GM13976 (cell line): ENCODE measurements at regions not wholly inside any gene's neighbourhood (a gene's known extent, or its start where the extent isn't known, plus 50 kb on each side); places are given as distances from the start of the nearest gene placed in this dataset.

Experiments
- DNase-seq: peaks from one replicate; pipeline ENCODE4 v3.0.0; 2012; ENCODE audit warnings: low spot score
- CTCF ChIP-seq: IDR thresholded peaks from 2 replicates; pipeline ENCODE4 v1.5.1; 2012; ENCODE audit warnings: borderline replicate concordance, mild to moderate bottlenecking; ENCODE audit not compliant: insufficient read depth; ENCODE audit errors: extremely low read depth, missing control alignments, control extremely low read depth
- in situ Hi-C: fragments of 300-500 bp; cut with MboI; formaldehyde crosslinking; loops from one replicate; pipeline ENCODE4 v1.12.0; 2022; ENCODE audit warnings: low sequenced_read_pairs, mixed read lengths, inconsistent platforms; ENCODE audit not compliant: unreplicated experiment

GRCh38 chr11:81278991-81279390 is 1454.7 kb downstream of the FAM181B start:
- in situ Hi-C loops: no loop called here
- TF ChIP-seq CTCF: no peak
- DNase-seq: no peak

- in situ Hi-C loops: no loop called here
- no peak for TF ChIP-seq CTCF
- no peak for DNase-seq
Measured at GRCh38 chr11:81270686-81271085, 1463.0 kb downstream of the FAM181B start.

- TF ChIP-seq CTCF: no peak
- in situ Hi-C loops: no loop called here
- DNase-seq: no peak
Measured at GRCh38 chr11:81267246-81267645, 1466.4 kb downstream of the FAM181B start.

- no peak for TF ChIP-seq CTCF
- DNase-seq: no peak
- in situ Hi-C loops: no loop called here
Measured at GRCh38 chr11:81259471-81259870, 1474.2 kb downstream of the FAM181B start.

- in situ Hi-C loops: no loop called here
- TF ChIP-seq CTCF: no peak
- no peak for DNase-seq
Measured at GRCh38 chr11:81255895-81256294, 1477.8 kb downstream of the FAM181B start.

GRCh38 chr11:81253244-81253643 is 1480.4 kb downstream of the FAM181B start:
- no peak for TF ChIP-seq CTCF
- no peak for DNase-seq
- in situ Hi-C loops: no loop called here

GRCh38 chr11:81246941-81247340 is 1486.7 kb downstream of the FAM181B start:
- TF ChIP-seq CTCF: no peak
- no peak for DNase-seq
- in situ Hi-C loops: no loop called here
